ENCODE measurements at regions not wholly inside any gene's neighbourhood (a gene's known extent, or its start where the extent isn't known, plus 50 kb on each side); places are given as distances from the start of the nearest gene placed in this dataset.

GRCh38 chr16:73279451-73279850 is 231.5 kb upstream of the ZFHX3 start:
- TF ChIP-seq CTCF (IDR thresholded peaks at IDR 0.05) (no peak), SMC3 (IDR thresholded peaks at IDR 0.05; ENCODE audit: low read depth, low read length) (no peak), EP300 (IDR thresholded peaks at IDR 0.05; ENCODE audit: borderline replicate concordance in 1 of 2, low read depth in 1 of 2, low read length in 1 of 2) (no peak), FOXJ3 (CRISPR knock-in tag; IDR thresholded peaks at IDR 0.05) (no peak), MAX (IDR thresholded peaks at IDR 0.05; ENCODE audit: low read depth) (no peak), YY1 (IDR thresholded peaks at IDR 0.05; ENCODE audit: low read depth) (no peak), CHD2 (IDR thresholded peaks at IDR 0.05; ENCODE audit: low read length, partially characterized antibody) (no peak), EZH2phosphoT487 (IDR thresholded peaks at IDR 0.05; ENCODE audit: borderline replicate concordance, low read depth) (no peak), RFX5 (IDR thresholded peaks at IDR 0.05; ENCODE audit: low read length) (no peak), POLR2AphosphoS5 (IDR thresholded peaks at IDR 0.05; ENCODE audit: low read depth, low read length) (no peak), RAD21 (IDR thresholded peaks at IDR 0.05; ENCODE audit: low read length) (no peak), GABPA (IDR thresholded peaks at IDR 0.05; ENCODE audit: low read depth) (no peak), MEF2A (IDR thresholded peaks at IDR 0.05; ENCODE audit: borderline replicate concordance, low read depth) (no peak)

All from SK-N-SH (cell line).